SK-N-SH treated with all-trans-retinoic acid at 6 μM for 48 hours (cell line): ENCODE measurements at regions not wholly inside any gene's neighbourhood (a gene's known extent, or its start where the extent isn't known, plus 50 kb on each side); places are given as distances from the start of the nearest gene placed in this dataset.

Source experiments
- ATAC-seq: fragments of 200-7000 bp; cut with Tn5 transposase; 3 replicates; pipeline ENCODE4 v1.9.1; 2020; ENCODE audit warnings: mild to moderate bottlenecking, moderate library complexity
- ARNTL ChIP-seq: fragments of 450-650 bp; formaldehyde crosslinking; IDR thresholded peaks from 2 replicates; pipeline ENCODE4 v1.5.0; 2020; ENCODE audit warnings: low read depth, mild to moderate bottlenecking, moderate library complexity, borderline replicate concordance
- BACH2 ChIP-seq: fragments of 250-450 bp; sonication (Bioruptor Pico); IDR thresholded peaks from 2 replicates; pipeline ENCODE4 v1.9.0; 2021; ENCODE audit warnings: mild to moderate bottlenecking, borderline replicate concordance
- CSDC2 ChIP-seq: fragments of 250-450 bp; sonication (Bioruptor Pico); IDR thresholded peaks from 2 replicates; pipeline ENCODE4 v1.5.0; 2020; ENCODE audit warnings: mild to moderate bottlenecking, moderate library complexity
- ESRRG ChIP-seq: fragments of 250-450 bp; sonication (Bioruptor Pico); IDR thresholded peaks from 2 replicates; pipeline ENCODE4 v1.6.1; 2021; ENCODE audit warnings: mild to moderate bottlenecking
- ISL1 ChIP-seq: fragments of 250-450 bp; sonication (Bioruptor Pico); IDR thresholded peaks from 2 replicates; pipeline ENCODE4 v2.1.2; 2022; ENCODE audit warnings: mild to moderate bottlenecking, moderate library complexity
- OSR1 ChIP-seq: fragments of 250-450 bp; sonication (Bioruptor Pico); IDR thresholded peaks from 2 replicates; pipeline ENCODE4 v1.8.0; 2022; ENCODE audit warnings: moderate library complexity, mild to moderate bottlenecking, inconsistent platforms
- PPARA ChIP-seq: fragments of 250-450 bp; sonication (Bioruptor Pico); IDR thresholded peaks from 2 replicates; pipeline ENCODE4 v1.5.0; 2020; ENCODE audit warnings: mild to moderate bottlenecking, borderline replicate concordance
- RARB ChIP-seq: fragments of 250-450 bp; sonication (Bioruptor Pico); IDR thresholded peaks from 2 replicates; pipeline ENCODE4 v1.8.0; 2021; ENCODE audit warnings: mild to moderate bottlenecking, moderate library complexity
- SNAI2 ChIP-seq: fragments of 250-450 bp; sonication (Bioruptor Pico); IDR thresholded peaks from 2 replicates; pipeline ENCODE4 v1.5.0; 2020; ENCODE audit warnings: mild to moderate bottlenecking, moderate library complexity
- TCF4 ChIP-seq: fragments of 250-450 bp; sonication (Bioruptor Pico); IDR thresholded peaks from 2 replicates; pipeline ENCODE4 v1.8.0; 2021; ENCODE audit warnings: mild to moderate bottlenecking, moderate library complexity, borderline replicate concordance
- TOX ChIP-seq: fragments of 250-450 bp; sonication (Bioruptor Pico); IDR thresholded peaks from 2 replicates; pipeline ENCODE4 v1.8.0; 2021; ENCODE audit warnings: mild to moderate bottlenecking, moderate library complexity, borderline replicate concordance
- ZC3H10 ChIP-seq: fragments of 250-450 bp; sonication (Bioruptor Pico); IDR thresholded peaks from 2 replicates; pipeline ENCODE4 v1.5.1; 2021; ENCODE audit warnings: mild to moderate bottlenecking, moderate library complexity
- ZFP3 ChIP-seq: fragments of 250-450 bp; sonication (Bioruptor Pico); IDR thresholded peaks from 2 replicates; pipeline ENCODE4 v1.5.0; 2020; ENCODE audit warnings: mild to moderate bottlenecking, moderate library complexity
- ZFP30 ChIP-seq: fragments of 450-650 bp; formaldehyde crosslinking; IDR thresholded peaks from 2 replicates; pipeline ENCODE4 v1.5.0; 2022; ENCODE audit warnings: mild to moderate bottlenecking, moderate library complexity
- ZNF565 ChIP-seq: fragments of 450-650 bp; formaldehyde crosslinking; conservative IDR thresholded peaks from 2 replicates; pipeline ENCODE4 v1.5.0; 2020; ENCODE audit warnings: low read depth, mild to moderate bottlenecking, moderate library complexity
- ZNF70 ChIP-seq: fragments of 450-650 bp; formaldehyde crosslinking; IDR thresholded peaks from 2 replicates; pipeline ENCODE4 v1.5.0; 2020; ENCODE audit warnings: mild to moderate bottlenecking, moderate library complexity
- ZNF8 ChIP-seq: fragments of 450-650 bp; formaldehyde crosslinking; IDR thresholded peaks from 2 replicates; pipeline ENCODE4 v1.5.0; 2020; ENCODE audit warnings: mild to moderate bottlenecking, moderate library complexity
- TF ChIP-seq, protein P1 (sequence below): fragments of 250-450 bp; sonication (Bioruptor Pico); IDR thresholded peaks from 2 replicates; pipeline ENCODE4 v1.8.0; 2020; ENCODE audit warnings: mild to moderate bottlenecking, moderate library complexity, borderline replicate concordance
- TF ChIP-seq, protein P2 (sequence below): fragments of 250-450 bp; sonication (Bioruptor Pico); IDR thresholded peaks from 2 replicates; pipeline ENCODE4 v1.5.1; 2020; ENCODE audit warnings: low read depth, mild to moderate bottlenecking, moderate library complexity
- TF ChIP-seq, protein P3 (sequence below): fragments of 250-450 bp; sonication (Bioruptor Pico); IDR thresholded peaks from 2 replicates; pipeline ENCODE4 v1.8.0; 2021; ENCODE audit warnings: low read depth, mild to moderate bottlenecking, moderate library complexity, borderline replicate concordance
- TF ChIP-seq, protein P4 (sequence below): fragments of 250-450 bp; sonication (Bioruptor Pico); IDR thresholded peaks from 2 replicates; pipeline ENCODE4 v1.5.0; 2020; ENCODE audit warnings: mild to moderate bottlenecking, moderate library complexity

DNA sequence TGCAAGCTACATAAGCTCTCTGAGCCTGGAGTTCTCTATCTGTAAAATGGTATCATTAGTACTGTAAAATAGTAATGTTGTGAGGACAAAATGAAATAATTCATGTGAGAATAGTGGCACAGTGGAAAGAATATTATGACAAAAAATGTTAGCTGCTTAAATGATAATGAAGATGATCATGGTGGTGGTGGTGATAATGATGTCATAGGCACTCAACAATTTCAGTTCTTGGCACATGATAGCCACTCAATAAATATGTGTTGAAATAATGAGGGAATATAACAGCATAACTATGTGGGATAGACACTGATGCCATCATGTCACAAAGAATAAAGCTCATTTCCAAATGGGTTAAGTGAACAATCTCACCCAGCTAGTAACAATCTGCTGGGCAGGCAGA lies 736.3 kb downstream of the EFNB2 start:
- TF ChIP-seq RARB: no peak
- TF ChIP-seq, protein P1, sequence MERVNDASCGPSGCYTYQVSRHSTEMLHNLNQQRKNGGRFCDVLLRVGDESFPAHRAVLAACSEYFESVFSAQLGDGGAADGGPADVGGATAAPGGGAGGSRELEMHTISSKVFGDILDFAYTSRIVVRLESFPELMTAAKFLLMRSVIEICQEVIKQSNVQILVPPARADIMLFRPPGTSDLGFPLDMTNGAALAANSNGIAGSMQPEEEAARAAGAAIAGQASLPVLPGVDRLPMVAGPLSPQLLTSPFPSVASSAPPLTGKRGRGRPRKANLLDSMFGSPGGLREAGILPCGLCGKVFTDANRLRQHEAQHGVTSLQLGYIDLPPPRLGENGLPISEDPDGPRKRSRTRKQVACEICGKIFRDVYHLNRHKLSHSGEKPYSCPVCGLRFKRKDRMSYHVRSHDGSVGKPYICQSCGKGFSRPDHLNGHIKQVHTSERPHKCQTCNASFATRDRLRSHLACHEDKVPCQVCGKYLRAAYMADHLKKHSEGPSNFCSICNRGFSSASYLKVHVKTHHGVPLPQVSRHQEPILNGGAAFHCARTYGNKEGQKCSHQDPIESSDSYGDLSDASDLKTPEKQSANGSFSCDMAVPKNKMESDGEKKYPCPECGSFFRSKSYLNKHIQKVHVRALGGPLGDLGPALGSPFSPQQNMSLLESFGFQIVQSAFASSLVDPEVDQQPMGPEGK (CRISPR knock-in tag): no peak
- TF ChIP-seq, protein P2, sequence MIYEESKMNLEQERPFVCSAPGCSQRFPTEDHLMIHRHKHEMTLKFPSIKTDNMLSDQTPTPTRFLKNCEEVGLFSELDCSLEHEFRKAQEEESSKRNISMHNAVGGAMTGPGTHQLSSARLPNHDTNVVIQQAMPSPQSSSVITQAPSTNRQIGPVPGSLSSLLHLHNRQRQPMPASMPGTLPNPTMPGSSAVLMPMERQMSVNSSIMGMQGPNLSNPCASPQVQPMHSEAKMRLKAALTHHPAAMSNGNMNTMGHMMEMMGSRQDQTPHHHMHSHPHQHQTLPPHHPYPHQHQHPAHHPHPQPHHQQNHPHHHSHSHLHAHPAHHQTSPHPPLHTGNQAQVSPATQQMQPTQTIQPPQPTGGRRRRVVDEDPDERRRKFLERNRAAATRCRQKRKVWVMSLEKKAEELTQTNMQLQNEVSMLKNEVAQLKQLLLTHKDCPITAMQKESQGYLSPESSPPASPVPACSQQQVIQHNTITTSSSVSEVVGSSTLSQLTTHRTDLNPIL (CRISPR knock-in tag): no peak
- TF ChIP-seq ZNF70 (CRISPR knock-in tag): no peak
- TF ChIP-seq ISL1 (CRISPR knock-in tag): no peak
- TF ChIP-seq ARNTL (CRISPR knock-in tag): no peak
- TF ChIP-seq ESRRG: no peak

DNA sequence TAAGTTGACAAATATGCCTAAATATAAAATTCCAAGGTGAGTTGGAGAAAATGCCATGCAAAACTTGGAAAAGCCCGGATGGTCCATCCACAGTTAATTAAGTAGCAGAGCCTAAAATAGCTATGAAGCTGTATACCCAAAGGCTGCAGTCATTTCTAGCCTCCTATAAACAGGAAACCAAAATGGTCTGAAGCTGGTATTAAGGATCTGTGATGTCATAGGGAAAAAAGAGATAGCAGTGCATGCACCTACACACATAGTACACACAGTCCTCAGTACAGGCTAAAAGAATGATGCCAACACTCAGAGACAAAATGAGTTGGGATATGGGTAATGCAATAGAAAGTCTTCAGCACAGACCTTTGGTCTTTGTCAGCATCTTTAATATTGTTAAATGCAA lies 736.9 kb downstream of the EFNB2 start:
- ATAC-seq: no peak

More for the DNA sequence above, 736.3 kb downstream of the EFNB2 start:
- no peak for ATAC-seq

DNA sequence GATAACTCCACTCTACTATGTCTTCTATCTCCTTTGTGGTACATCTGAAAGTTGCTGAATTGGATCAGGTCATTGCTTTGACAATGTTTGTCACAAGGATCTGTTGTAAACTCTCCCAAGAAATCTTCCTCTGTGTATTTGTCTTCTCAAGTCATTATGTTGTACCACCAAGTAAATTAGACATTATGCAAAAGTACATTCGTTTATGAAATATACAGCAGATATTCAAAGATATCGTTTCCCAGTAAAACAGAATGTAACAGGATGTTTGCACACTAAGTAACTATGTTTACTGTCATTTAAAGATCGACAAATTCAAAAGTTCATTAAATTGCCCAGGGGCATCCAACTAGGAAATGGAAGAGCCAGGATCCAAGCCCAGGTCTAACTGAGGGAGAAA lies 739.4 kb downstream of the EFNB2 start:
- ATAC-seq: no peak
- TF ChIP-seq, protein P2 (CRISPR knock-in tag): no peak
- no peak for TF ChIP-seq PPARA (CRISPR knock-in tag)
- no peak for TF ChIP-seq BACH2 (CRISPR knock-in tag)
- TF ChIP-seq ESRRG: no peak
- TF ChIP-seq ZNF565 (CRISPR knock-in tag): no peak
- no peak for TF ChIP-seq ZFP3 (CRISPR knock-in tag)
- no peak for TF ChIP-seq ZNF8 (CRISPR knock-in tag)
- no peak for TF ChIP-seq ZFP30 (CRISPR knock-in tag)
- TF ChIP-seq RARB: no peak
- no peak for TF ChIP-seq ZC3H10 (CRISPR knock-in tag)
- TF ChIP-seq ZNF70 (CRISPR knock-in tag): no peak
- TF ChIP-seq, protein P1 (CRISPR knock-in tag): no peak

More for the DNA sequence above, 736.9 kb downstream of the EFNB2 start:
- TF ChIP-seq ZNF70 (CRISPR knock-in tag): no peak
- TF ChIP-seq PPARA (CRISPR knock-in tag): no peak
- no peak for TF ChIP-seq ISL1 (CRISPR knock-in tag)
- TF ChIP-seq RARB: no peak
- TF ChIP-seq ZNF565 (CRISPR knock-in tag): no peak
- no peak for TF ChIP-seq ZC3H10 (CRISPR knock-in tag)
- no peak for TF ChIP-seq ZNF8 (CRISPR knock-in tag)
- TF ChIP-seq, protein P1 (CRISPR knock-in tag): no peak
- TF ChIP-seq TOX (CRISPR knock-in tag): no peak

DNA sequence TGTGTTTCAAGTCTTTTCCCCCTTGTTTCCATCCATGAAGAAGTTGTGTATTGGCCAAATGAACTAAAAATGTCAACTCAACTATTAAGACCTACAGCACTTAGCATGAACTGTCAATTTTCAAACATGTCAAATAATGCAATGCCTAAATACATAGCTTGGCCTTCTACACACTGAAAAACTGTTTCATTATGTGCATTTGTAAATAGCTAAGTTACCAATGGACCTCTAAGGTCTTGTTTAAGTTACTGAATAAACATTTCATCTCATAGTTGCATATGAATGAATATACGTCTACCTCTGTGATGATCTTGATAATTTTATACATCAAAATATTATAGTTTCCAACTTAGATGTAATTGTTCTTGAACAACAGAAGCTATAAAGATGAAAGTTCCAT lies 744.5 kb downstream of the EFNB2 start:
- ATAC-seq: no peak
- TF ChIP-seq, protein P3, sequence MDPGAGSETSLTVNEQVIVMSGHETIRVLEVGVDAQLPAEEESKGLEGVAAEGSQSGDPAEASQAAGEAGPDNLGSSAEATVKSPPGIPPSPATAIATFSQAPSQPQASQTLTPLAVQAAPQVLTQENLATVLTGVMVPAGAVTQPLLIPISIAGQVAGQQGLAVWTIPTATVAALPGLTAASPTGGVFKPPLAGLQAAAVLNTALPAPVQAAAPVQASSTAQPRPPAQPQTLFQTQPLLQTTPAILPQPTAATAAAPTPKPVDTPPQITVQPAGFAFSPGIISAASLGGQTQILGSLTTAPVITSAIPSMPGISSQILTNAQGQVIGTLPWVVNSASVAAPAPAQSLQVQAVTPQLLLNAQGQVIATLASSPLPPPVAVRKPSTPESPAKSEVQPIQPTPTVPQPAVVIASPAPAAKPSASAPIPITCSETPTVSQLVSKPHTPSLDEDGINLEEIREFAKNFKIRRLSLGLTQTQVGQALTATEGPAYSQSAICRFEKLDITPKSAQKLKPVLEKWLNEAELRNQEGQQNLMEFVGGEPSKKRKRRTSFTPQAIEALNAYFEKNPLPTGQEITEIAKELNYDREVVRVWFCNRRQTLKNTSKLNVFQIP (CRISPR knock-in tag): no peak
- TF ChIP-seq ARNTL (CRISPR knock-in tag) (no peak), ZFP30 (CRISPR knock-in tag) (no peak), SNAI2 (CRISPR knock-in tag) (no peak), TOX (CRISPR knock-in tag) (no peak), TCF4 (no peak), ZFP3 (CRISPR knock-in tag) (no peak), OSR1 (CRISPR knock-in tag) (no peak), CSDC2 (CRISPR knock-in tag) (no peak)
- TF ChIP-seq, protein P4, sequence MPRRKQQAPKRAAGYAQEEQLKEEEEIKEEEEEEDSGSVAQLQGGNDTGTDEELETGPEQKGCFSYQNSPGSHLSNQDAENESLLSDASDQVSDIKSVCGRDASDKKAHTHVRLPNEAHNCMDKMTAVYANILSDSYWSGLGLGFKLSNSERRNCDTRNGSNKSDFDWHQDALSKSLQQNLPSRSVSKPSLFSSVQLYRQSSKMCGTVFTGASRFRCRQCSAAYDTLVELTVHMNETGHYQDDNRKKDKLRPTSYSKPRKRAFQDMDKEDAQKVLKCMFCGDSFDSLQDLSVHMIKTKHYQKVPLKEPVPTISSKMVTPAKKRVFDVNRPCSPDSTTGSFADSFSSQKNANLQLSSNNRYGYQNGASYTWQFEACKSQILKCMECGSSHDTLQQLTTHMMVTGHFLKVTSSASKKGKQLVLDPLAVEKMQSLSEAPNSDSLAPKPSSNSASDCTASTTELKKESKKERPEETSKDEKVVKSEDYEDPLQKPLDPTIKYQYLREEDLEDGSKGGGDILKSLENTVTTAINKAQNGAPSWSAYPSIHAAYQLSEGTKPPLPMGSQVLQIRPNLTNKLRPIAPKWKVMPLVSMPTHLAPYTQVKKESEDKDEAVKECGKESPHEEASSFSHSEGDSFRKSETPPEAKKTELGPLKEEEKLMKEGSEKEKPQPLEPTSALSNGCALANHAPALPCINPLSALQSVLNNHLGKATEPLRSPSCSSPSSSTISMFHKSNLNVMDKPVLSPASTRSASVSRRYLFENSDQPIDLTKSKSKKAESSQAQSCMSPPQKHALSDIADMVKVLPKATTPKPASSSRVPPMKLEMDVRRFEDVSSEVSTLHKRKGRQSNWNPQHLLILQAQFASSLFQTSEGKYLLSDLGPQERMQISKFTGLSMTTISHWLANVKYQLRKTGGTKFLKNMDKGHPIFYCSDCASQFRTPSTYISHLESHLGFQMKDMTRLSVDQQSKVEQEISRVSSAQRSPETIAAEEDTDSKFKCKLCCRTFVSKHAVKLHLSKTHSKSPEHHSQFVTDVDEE (CRISPR knock-in tag): no peak
- TF ChIP-seq, all 23 proteins: peak for 0
